ENCODE measurements at regions not wholly inside any gene's neighbourhood (a gene's known extent, or its start where the extent isn't known, plus 50 kb on each side); places are given as distances from the start of the nearest gene placed in this dataset.
"Not testable (repeated sequence)": the region's sequence is repeated elsewhere in the genome, so short reads cannot be mapped to it uniquely, and the experiment has no call there.

- H3K4me1 ChIP-seq: no peaks in the 10 kb centered on the region
- no peaks in the 10 kb centered on the region for H3K27me3 Mint-ChIP-seq (ENCODE audit: insufficient read depth, unreplicated experiment)
- TF ChIP-seq CTCF (IDR thresholded peaks at IDR 0.05; ENCODE audit: insufficient read depth in 1 of 2, low read depth in 1 of 2, low read length in 1 of 2, severe bottlenecking in 1 of 2, unreplicated experiment in 1 of 2): no peak
- no peaks in the 10 kb centered on the region for H3K36me3 ChIP-seq (ENCODE audit: control insufficient read depth, insufficient read depth, low read length)
- no peaks in the 10 kb centered on the region for H3K36me3 Mint-ChIP-seq (ENCODE audit: insufficient read depth, unreplicated experiment)
- no peak overlapping the region for H3K4me3 ChIP-seq (ENCODE audit: low read depth, low read length)
- H3K4me1 Mint-ChIP-seq (ENCODE audit: low read depth, unreplicated experiment): peaks cover 6% of the 10 kb centered on the region
- ChIA-PET POLR2A (no interaction called here), CTCF (no interaction called here)
- BruUV-seq (replicated peaks): no TSS peak
- H3K4me3 Mint-ChIP-seq (ENCODE audit: unreplicated experiment): no peak overlapping the region
- DNase-seq: no peak
- H3K9me3 Mint-ChIP-seq (ENCODE audit: unreplicated experiment): no peaks in the 10 kb centered on the region
- H3K27me3 ChIP-seq (replicated peaks; ENCODE audit: control insufficient read depth, insufficient read depth, low read length): no peaks in the 10 kb centered on the region
- H3K27ac Mint-ChIP-seq (ENCODE audit: unreplicated experiment): no peak overlapping the region
- no peaks in the 10 kb centered on the region; the same call in 1 of the 2 replicates for H3K9me3 ChIP-seq
- intact Hi-C loops (cut with micrococcal nuclease; ENCODE audit: unreplicated experiment): no loop called here
These were observed 1301.2 kb downstream of the JRKL start for GRCh38 chr11:97691061-97691460.

GRCh38 chr11:97702951-97703350 lies 1313.1 kb downstream of the JRKL start:
- intact Hi-C loops (cut with micrococcal nuclease; ENCODE audit: unreplicated experiment): no loop called here
- no peak overlapping the region for H3K27ac Mint-ChIP-seq (ENCODE audit: unreplicated experiment)
- BruUV-seq (replicated peaks): no TSS peak

GRCh38 chr11:97703851-97704250 lies 1314.0 kb downstream of the JRKL start:
- no peaks in the 10 kb centered on the region for H3K4me1 Mint-ChIP-seq (ENCODE audit: low read depth, unreplicated experiment)
- no peaks in the 10 kb centered on the region for H3K27me3 Mint-ChIP-seq (ENCODE audit: insufficient read depth, unreplicated experiment)
- H3K4me1 ChIP-seq: no peaks in the 10 kb centered on the region
- no peak overlapping the region for H3K4me3 Mint-ChIP-seq (ENCODE audit: unreplicated experiment)
- H3K36me3 ChIP-seq (ENCODE audit: control insufficient read depth, insufficient read depth, low read length): no peaks in the 10 kb centered on the region
- no peaks in the 10 kb centered on the region for H3K9me3 ChIP-seq
- no peaks in the 10 kb centered on the region for H3K36me3 Mint-ChIP-seq (ENCODE audit: insufficient read depth, unreplicated experiment)
- intact Hi-C loops (cut with micrococcal nuclease; ENCODE audit: unreplicated experiment): no loop called here
- DNase-seq: no peak
- no peaks in the 10 kb centered on the region for H3K27me3 ChIP-seq (replicated peaks; ENCODE audit: control insufficient read depth, insufficient read depth, low read length)
- no peaks in the 10 kb centered on the region for H3K9me3 Mint-ChIP-seq (ENCODE audit: unreplicated experiment)
- BruUV-seq (replicated peaks): no TSS peak
- no peak overlapping the region for H3K27ac Mint-ChIP-seq (ENCODE audit: unreplicated experiment)
- TF ChIP-seq CTCF (IDR thresholded peaks at IDR 0.05; ENCODE audit: insufficient read depth in 1 of 2, low read depth in 1 of 2, low read length in 1 of 2, severe bottlenecking in 1 of 2, unreplicated experiment in 1 of 2): no peak
- POLR2A ChIA-PET: no interaction called here
- H3K4me3 ChIP-seq (ENCODE audit: low read depth, low read length): no peak overlapping the region
- CTCF ChIA-PET: no interaction called here

More at GRCh38 chr11:97702951-97703350, 1313.1 kb downstream of the JRKL start:
- Mint-ChIP-seq H3K27me3 (ENCODE audit: insufficient read depth, unreplicated experiment) (no peaks in the 10 kb centered on the region), H3K4me3 (ENCODE audit: unreplicated experiment) (no peak overlapping the region), H3K36me3 (ENCODE audit: insufficient read depth, unreplicated experiment) (no peaks in the 10 kb centered on the region), H3K4me1 (ENCODE audit: low read depth, unreplicated experiment) (no peaks in the 10 kb centered on the region), H3K9me3 (ENCODE audit: unreplicated experiment) (no peaks in the 10 kb centered on the region)
- H3K27me3 ChIP-seq (replicated peaks; ENCODE audit: control insufficient read depth, insufficient read depth, low read length): no peaks in the 10 kb centered on the region
- H3K36me3 ChIP-seq (ENCODE audit: control insufficient read depth, insufficient read depth, low read length): no peaks in the 10 kb centered on the region
- ChIA-PET POLR2A (no interaction called here), CTCF (no interaction called here)
- DNase-seq: no peak
- no peaks in the 10 kb centered on the region for H3K4me1 ChIP-seq
- no peaks in the 10 kb centered on the region for H3K9me3 ChIP-seq
- H3K4me3 ChIP-seq (ENCODE audit: low read depth, low read length): no peak overlapping the region
- TF ChIP-seq CTCF (IDR thresholded peaks at IDR 0.05; ENCODE audit: insufficient read depth in 1 of 2, low read depth in 1 of 2, low read length in 1 of 2, severe bottlenecking in 1 of 2, unreplicated experiment in 1 of 2): no peak

GRCh38 chr11:97705441-97705840 lies 1315.3 kb upstream of the CNTN5 start:
- H3K9me3 Mint-ChIP-seq (ENCODE audit: unreplicated experiment); H3K4me1 ChIP-seq; H3K4me3 ChIP-seq (ENCODE audit: low read depth, low read length); H3K36me3 Mint-ChIP-seq (ENCODE audit: insufficient read depth, unreplicated experiment); H3K4me1 Mint-ChIP-seq (ENCODE audit: low read depth, unreplicated experiment); H3K4me3 Mint-ChIP-seq (ENCODE audit: unreplicated experiment); POLR2A ChIA-PET; H3K9me3 ChIP-seq; BruUV-seq (replicated peaks); intact Hi-C loops (cut with micrococcal nuclease; ENCODE audit: unreplicated experiment); H3K27ac Mint-ChIP-seq (ENCODE audit: unreplicated experiment); H3K36me3 ChIP-seq (ENCODE audit: control insufficient read depth, insufficient read depth, low read length); CTCF ChIA-PET; DNase-seq; H3K27me3 ChIP-seq (replicated peaks; ENCODE audit: control insufficient read depth, insufficient read depth, low read length); H3K27me3 Mint-ChIP-seq (ENCODE audit: insufficient read depth, unreplicated experiment): not testable (repeated sequence)
